HG02610 (cell line): ENCODE measurements at regions not wholly inside any gene's neighbourhood (a gene's known extent, or its start where the extent isn't known, plus 50 kb on each side); places are given as distances from the start of the nearest gene placed in this dataset.

Experiments
- ATAC-seq: cut with Tn5 transposase; IDR thresholded peaks from one replicate; pipeline ENCODE4 v1.9.1; 2021; ENCODE audit warnings: mild to moderate bottlenecking, moderate library complexity; ENCODE audit not compliant: unreplicated experiment

DNA sequence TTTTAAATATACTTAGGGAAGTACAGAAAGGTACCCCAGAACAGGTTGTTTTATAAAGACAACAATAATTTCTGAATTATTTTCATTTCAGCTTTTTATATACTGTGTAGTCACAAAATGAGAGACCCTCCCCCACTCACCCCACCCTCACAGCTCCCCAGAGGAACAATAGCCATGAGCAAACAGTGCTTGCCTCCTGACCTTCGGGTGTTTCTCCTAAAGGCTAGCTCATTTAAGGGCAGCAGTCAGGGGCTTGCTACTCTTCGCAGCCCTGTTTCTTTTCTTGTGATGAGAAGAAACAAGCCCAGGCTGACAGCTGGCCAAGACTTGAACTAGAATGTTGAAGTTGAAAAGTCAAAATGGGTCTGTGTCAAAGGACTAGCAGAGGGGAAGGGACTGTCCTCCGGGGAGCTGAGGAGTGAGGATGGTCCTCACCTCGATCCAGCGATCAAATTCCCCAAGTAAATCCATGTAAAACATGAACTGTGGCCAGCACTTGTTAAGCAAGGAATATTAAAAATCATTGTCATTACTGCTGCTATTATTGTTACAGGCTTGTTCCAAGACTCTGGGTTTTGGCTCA is 133.8 kb upstream of the ARHGAP5 start:
- no peak for ATAC-seq

DNA sequence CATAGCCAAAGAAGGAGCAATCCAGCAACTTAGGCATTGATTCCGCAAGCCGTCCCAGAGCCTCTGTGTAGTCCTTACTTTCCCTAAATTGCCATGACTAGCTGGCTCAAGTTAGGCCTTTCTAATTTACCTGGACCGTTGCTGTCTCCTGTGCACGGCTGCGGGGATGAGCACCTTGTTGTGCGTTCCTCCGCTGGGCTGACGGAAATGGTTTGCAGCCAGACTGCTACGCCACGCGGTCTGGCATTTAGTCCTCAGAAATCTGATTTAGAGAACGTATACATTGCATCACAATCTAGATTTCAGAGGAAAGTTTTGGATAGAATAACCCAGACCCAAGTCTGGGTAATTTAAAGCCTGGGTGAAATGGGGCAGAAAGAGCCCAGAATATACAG is 133.2 kb upstream of the ARHGAP5 start:
- ATAC-seq: no peak

DNA sequence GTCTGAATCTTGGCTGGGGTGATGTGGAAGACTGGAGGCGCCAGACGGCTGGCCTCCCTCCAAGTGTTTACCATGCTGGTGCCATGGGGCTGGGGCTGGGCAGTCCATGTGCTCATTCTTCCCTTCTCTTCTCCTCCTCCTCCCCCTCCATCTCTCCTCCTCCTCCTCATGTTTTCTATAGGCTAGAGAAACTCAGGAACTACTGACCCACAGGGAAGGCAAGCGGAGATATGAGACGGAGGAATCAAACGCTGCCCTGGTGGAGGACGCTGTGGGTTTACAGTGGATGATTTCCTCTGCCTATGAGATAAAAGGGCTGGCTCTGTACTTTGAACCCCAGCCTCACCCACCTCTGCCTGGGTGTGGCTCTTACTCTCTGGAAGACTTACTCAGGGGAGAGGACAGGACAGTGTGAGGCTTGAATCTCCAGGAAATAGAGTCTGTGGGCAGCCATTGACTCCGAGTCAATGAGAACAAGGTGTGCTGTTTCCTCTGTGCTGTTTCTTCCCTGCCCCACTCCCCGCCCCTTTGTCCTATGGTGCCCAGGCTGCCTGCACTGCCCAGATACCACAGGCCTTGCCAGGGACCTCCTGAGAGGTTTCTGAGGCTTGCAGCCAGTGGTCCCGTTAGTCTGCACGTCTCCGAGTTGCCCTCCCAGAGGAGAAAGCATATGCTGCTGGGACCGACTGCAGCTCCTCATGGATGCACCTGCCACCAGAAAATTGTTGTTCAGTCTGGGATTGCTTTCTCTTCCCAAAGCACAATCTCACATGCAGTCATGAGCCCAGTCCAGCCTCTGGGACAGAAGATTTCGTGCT is 132.6 kb upstream of the ARHGAP5 start:
- no peak for ATAC-seq

- no peak for ATAC-seq
Measured at GRCh38 chr14:31945074-31945613, 132.0 kb upstream of the ARHGAP5 start.

- ATAC-seq: no peak
Measured at GRCh38 chr14:31945701-31946100, 131.4 kb upstream of the ARHGAP5 start.

- ATAC-seq: no peak
Measured at GRCh38 chr14:31947076-31947475, 130.0 kb upstream of the ARHGAP5 start.

DNA sequence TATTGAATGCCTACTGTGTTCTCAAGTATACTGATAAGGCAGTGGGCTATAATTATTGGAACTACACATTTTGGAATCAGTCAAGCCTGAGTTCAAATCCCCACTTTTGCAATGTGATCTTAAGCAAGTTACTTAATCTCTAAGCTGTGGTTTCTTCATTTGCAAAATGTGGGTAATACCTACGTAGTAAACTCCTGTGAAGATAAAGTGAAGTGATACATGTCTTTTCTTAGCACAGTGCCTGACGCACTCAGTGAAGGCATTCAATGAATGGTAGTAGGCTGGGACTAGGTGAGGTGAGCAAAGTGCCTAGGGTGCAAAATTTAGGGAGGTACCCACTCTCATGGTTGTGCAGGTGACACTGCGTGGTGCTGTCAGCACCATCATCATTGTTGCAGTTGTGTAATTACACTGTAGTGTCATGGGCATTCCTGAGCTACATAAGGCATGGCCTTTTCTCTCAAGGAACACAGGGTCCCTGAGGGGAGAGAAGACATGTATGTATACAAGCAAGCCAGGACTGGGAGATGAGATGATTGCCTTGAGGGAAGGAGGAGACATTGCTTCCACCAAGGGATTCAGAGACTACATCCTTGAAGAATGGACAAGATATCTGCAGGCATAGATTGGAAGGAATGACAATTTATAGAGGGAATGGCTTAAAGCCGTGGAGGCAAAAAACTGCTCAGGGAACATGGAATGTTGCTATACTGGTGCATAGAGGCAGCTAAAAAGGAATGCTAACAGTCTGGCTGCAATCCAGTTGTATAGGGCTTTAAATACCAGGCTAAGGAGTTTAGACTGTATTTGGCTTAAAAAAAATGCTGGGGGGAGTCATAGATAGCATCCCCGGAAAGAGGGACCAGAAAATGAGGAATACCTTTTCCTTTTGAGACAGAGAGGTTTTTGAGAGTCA is 129.2 kb upstream of the ARHGAP5 start:
- no peak for ATAC-seq

DNA sequence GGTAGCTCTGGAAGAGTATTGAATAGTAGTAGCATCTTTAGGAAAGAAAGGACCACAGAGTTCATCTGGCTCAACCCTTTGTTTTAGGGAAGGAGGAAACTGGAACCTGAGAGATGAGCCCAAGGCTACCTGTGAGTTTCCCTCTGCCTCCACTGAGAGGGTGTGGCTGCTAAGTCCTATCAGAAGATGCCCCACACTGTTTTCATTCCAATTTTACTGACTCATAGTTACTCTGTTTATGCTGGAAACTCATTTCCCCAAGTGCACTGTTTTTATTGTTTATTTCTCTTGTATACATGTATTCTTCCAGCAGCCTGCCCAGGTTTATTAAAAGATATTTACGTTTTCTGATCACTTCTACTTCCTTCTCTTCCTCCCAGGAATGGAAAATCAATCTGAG is 127.4 kb upstream of the ARHGAP5 start:
- ATAC-seq: no peak

DNA sequence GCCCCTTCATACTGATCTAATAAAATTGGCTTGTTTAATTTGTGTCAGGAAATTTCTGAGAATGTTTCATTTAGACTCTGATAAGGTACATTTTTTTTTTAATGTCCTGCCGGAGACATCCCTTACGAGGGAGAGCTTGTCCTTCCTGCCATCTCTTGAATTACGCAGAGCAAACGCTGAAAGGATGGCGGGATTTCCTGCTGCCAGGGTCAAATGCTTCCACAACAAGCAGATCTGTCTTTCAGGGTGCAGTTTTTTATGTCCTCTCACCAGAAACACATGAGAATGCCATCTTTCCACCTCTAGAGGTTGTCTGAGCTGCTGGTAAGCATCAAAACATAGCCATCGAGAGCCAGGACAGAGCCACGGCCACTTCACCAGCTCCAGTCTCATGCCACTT is 126.8 kb upstream of the ARHGAP5 start:
- ATAC-seq: no peak

DNA sequence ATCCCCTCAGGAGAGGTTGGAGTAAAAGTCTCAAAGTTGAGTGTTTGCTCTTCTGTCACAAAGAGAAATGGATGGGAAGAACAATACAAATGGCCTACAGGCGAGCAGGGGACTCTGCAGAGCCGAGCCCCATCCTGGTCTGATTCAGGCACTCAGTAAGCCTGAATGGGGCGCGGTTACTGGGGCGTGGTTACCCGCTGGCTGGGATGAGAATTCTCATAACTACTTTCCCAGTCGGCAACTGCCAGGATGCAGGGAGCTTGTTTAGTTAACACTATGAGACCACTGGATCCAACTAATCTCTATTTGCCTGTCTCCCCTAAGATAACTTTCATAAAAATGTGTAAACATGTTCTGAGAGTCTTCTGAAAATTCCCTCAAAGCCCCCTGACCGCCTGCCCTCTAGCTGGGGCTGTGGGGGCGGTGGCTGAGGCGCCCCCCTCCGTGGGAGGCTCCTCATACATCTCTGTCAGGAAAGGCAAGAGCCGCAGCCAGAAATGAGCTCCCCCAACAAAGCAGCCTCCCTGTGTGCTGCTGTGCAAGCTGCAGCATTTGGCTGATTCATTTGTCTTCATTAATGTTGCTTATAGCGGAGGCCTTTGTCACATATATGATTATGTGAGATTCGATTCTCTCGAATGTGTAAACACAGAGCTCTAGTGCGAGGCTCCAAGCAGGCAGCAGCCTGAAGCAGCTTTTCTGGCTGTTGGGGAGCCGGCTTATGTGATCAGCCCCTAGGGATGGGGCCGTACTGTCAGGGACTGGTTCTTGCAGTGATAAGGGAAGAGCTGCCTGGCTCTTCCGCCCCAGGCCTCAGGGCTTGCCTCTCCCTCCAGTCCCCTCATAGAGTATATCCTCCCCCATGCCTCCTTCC is 126.1 kb upstream of the ARHGAP5 start:
- ATAC-seq: no peak

GRCh38 chr14:31951638-31951964 is 125.5 kb upstream of the ARHGAP5 start:
- ATAC-seq: no peak

- ATAC-seq: no peak
Measured at GRCh38 chr14:31952573-31952972, 124.5 kb upstream of the ARHGAP5 start.

GRCh38 chr14:31953210-31953609 is 123.9 kb upstream of the ARHGAP5 start:
- ATAC-seq: no peak

DNA sequence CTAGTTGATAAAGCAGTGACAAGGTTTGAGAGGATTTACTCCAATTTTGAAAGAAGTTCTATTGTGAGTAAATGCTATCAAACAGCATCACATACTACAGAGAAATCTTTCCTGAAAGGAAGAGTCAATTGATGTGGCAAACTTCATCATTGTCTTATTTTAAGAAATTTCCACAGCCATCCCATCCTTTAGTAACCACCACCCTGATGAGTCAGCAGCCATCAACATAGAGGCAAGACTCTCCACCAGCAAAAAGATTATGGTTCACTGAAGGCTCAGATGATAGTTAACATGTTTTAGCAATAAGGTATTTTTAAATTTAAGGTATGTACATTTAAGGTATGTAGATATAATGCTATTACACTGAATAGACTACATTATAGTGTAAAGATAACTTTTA is 122.1 kb upstream of the ARHGAP5 start:
- no peak for ATAC-seq

DNA sequence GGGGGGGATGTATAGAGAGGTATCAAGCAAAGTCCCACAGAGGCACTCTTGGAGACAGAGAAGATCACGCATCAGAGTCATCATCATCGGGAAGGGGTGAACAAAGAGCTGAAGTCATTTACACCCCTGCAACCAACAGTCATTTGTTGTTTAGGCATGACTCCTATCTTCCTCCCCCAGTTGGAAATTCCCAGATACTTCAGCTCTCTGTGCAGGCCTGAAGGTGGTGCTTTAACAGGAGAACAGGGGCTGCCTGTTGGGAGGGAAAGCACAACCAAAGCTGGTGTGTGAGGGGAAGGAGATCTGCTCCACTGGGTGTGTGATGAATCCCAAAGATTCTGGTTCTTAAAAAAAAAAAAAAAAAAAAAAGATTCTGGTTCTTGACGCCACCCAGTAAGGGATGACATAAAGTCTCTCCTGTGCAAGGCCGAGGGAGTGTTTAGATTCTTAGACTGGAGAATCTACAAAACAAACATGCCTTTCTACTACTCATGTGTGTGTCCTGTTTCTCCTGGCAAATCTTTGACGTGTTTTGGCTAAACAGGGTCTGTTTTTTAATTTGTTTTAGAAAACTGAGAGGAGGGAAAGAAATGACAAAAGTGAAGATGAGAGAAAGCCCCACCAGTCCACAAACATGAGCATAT is 121.0 kb upstream of the ARHGAP5 start:
- no peak for ATAC-seq

GRCh38 chr14:31957565-31957964 is 119.5 kb upstream of the ARHGAP5 start:
- no peak for ATAC-seq

GRCh38 chr14:31960039-31960438 is 117.1 kb upstream of the ARHGAP5 start:
- ATAC-seq: no peak

- ATAC-seq: no peak
Measured at GRCh38 chr14:31961896-31962295, 115.2 kb upstream of the ARHGAP5 start.

GRCh38 chr14:31962920-31963319 is 114.2 kb upstream of the ARHGAP5 start:
- ATAC-seq: no peak

GRCh38 chr14:31963587-31963986 is 113.5 kb upstream of the ARHGAP5 start:
- ATAC-seq: no peak
